ENCODE measurements at regions not wholly inside any gene's neighbourhood (a gene's known extent, or its start where the extent isn't known, plus 50 kb on each side); places are given as distances from the start of the nearest gene placed in this dataset.
"Not testable (repeated sequence)": the region's sequence is repeated elsewhere in the genome, so short reads cannot be mapped to it uniquely, and the experiment has no call there.

- Histone ChIP-seq H3K79me2 (ENCODE audit: low read length) (no peaks in the 10 kb centered on the region), H3K9ac (ENCODE audit: low read length) (no peak overlapping the region), H3K4me1 (ENCODE audit: low read length) (no peaks in the 10 kb centered on the region), H3K4me2 (ENCODE audit: low read length) (no peak overlapping the region), H3K36me3 (replicated peaks; ENCODE audit: low read depth, low read length) (no peaks in the 10 kb centered on the region), H2AFZ (ENCODE audit: low read depth, low read length) (no peak overlapping the region), H3K9me3 (ENCODE audit: insufficient read depth, low read length) (no peaks in the 10 kb centered on the region), H3K27ac (ENCODE audit: low read length) (no peak overlapping the region), H4K20me1 (ENCODE audit: insufficient read depth, low read length) (no peaks in the 10 kb centered on the region), H3K27me3 (ENCODE audit: low read depth, low read length) (no peaks in the 10 kb centered on the region), H3K4me3 (ENCODE audit: low read length) (no peak overlapping the region)
- TF ChIP-seq EZH2phosphoT487 (IDR thresholded peaks at IDR 0.05; ENCODE audit: low read depth), result no peak
- no peak for TF ChIP-seq CTCF (IDR thresholded peaks at IDR 0.05; ENCODE audit: low read depth, low read length)
Measured at GRCh38 chr7:53624356-53624755, 588.9 kb downstream of the POM121L12 start.

- no peaks in the 10 kb centered on the region for H3K36me3 ChIP-seq (replicated peaks; ENCODE audit: low read depth, low read length)
- H3K27me3 ChIP-seq (ENCODE audit: low read depth, low read length), result no peaks in the 10 kb centered on the region
- no peak overlapping the region for H3K4me2 ChIP-seq (ENCODE audit: low read length)
- H4K20me1 ChIP-seq (ENCODE audit: insufficient read depth, low read length), result no peaks in the 10 kb centered on the region
- H3K27ac ChIP-seq (ENCODE audit: low read length), result no peak overlapping the region
- no peaks in the 10 kb centered on the region for H3K9me3 ChIP-seq (ENCODE audit: insufficient read depth, low read length)
- no peak overlapping the region for H3K9ac ChIP-seq (ENCODE audit: low read length)
- no peak overlapping the region for H3K4me3 ChIP-seq (ENCODE audit: low read length)
- no peak overlapping the region for H2AFZ ChIP-seq (ENCODE audit: low read depth, low read length)
- H3K4me1 ChIP-seq (ENCODE audit: low read length), result no peaks in the 10 kb centered on the region
- no peaks in the 10 kb centered on the region for H3K79me2 ChIP-seq (ENCODE audit: low read length)
- TF ChIP-seq CTCF (IDR thresholded peaks at IDR 0.05; ENCODE audit: low read depth, low read length) (no peak), EZH2phosphoT487 (IDR thresholded peaks at IDR 0.05; ENCODE audit: low read depth) (no peak)
Measured at GRCh38 chr7:53628775-53629174, 593.3 kb downstream of the POM121L12 start.

GRCh38 chr7:53635251-53635650 is 599.8 kb downstream of the POM121L12 start:
- H2AFZ ChIP-seq (ENCODE audit: low read depth, low read length); H3K36me3 ChIP-seq (replicated peaks; ENCODE audit: low read depth, low read length); H3K4me3 ChIP-seq (ENCODE audit: low read length); H3K79me2 ChIP-seq (ENCODE audit: low read length); H3K4me2 ChIP-seq (ENCODE audit: low read length); H3K4me1 ChIP-seq (ENCODE audit: low read length); H4K20me1 ChIP-seq (ENCODE audit: insufficient read depth, low read length); H3K9me3 ChIP-seq (ENCODE audit: insufficient read depth, low read length); H3K27me3 ChIP-seq (ENCODE audit: low read depth, low read length); H3K27ac ChIP-seq (ENCODE audit: low read length); H3K9ac ChIP-seq (ENCODE audit: low read length): not testable (repeated sequence)

GRCh38 chr7:53638517-53638916 is 603.1 kb downstream of the POM121L12 start:
- Histone ChIP-seq H3K4me3 (ENCODE audit: low read length) (no peak overlapping the region), H3K27me3 (ENCODE audit: low read depth, low read length) (no peaks in the 10 kb centered on the region), H2AFZ (ENCODE audit: low read depth, low read length) (no peak overlapping the region), H3K9ac (ENCODE audit: low read length) (no peak overlapping the region), H3K27ac (ENCODE audit: low read length) (no peak overlapping the region), H3K9me3 (ENCODE audit: insufficient read depth, low read length) (no peaks in the 10 kb centered on the region), H3K4me2 (ENCODE audit: low read length) (no peak overlapping the region), H4K20me1 (ENCODE audit: insufficient read depth, low read length) (no peaks in the 10 kb centered on the region), H3K36me3 (replicated peaks; ENCODE audit: low read depth, low read length) (no peaks in the 10 kb centered on the region), H3K4me1 (ENCODE audit: low read length) (no peaks in the 10 kb centered on the region), H3K79me2 (ENCODE audit: low read length) (no peaks in the 10 kb centered on the region)
- TF ChIP-seq CTCF (IDR thresholded peaks at IDR 0.05; ENCODE audit: low read depth, low read length), result no peak
- TF ChIP-seq EZH2phosphoT487 (IDR thresholded peaks at IDR 0.05; ENCODE audit: low read depth), result no peak

GRCh38 chr7:53641091-53641490 is 605.7 kb downstream of the POM121L12 start:
- H4K20me1 ChIP-seq (ENCODE audit: insufficient read depth, low read length), result no peaks in the 10 kb centered on the region
- H3K27me3 ChIP-seq (ENCODE audit: low read depth, low read length), result no peaks in the 10 kb centered on the region
- no peak overlapping the region for H3K4me3 ChIP-seq (ENCODE audit: low read length)
- no peaks in the 10 kb centered on the region for H3K36me3 ChIP-seq (replicated peaks; ENCODE audit: low read depth, low read length)
- no peak overlapping the region for H2AFZ ChIP-seq (ENCODE audit: low read depth, low read length)
- H3K4me1 ChIP-seq (ENCODE audit: low read length), result no peaks in the 10 kb centered on the region
- H3K9ac ChIP-seq (ENCODE audit: low read length), result no peak overlapping the region
- H3K9me3 ChIP-seq (ENCODE audit: insufficient read depth, low read length), result no peaks in the 10 kb centered on the region
- TF ChIP-seq EZH2phosphoT487 (IDR thresholded peaks at IDR 0.05; ENCODE audit: low read depth) (no peak), CTCF (IDR thresholded peaks at IDR 0.05; ENCODE audit: low read depth, low read length) (no peak)
- H3K79me2 ChIP-seq (ENCODE audit: low read length), result no peaks in the 10 kb centered on the region
- H3K27ac ChIP-seq (ENCODE audit: low read length), result no peak overlapping the region
- H3K4me2 ChIP-seq (ENCODE audit: low read length), result no peak overlapping the region

All from OCI-LY3 (cell line).